ENCODE measurements at regions not wholly inside any gene's neighbourhood (a gene's known extent, or its start where the extent isn't known, plus 50 kb on each side); places are given as distances from the start of the nearest gene placed in this dataset.

GRCh38 chrX:46256875-46257274, 288.3 kb downstream of the ZNF674 start:
- TF ChIP-seq CTCF (IDR thresholded peaks at IDR 0.05; ENCODE audit: insufficient read depth, low read length) (no peak), REST (IDR thresholded peaks at IDR 0.05; ENCODE audit: insufficient replicate concordance, low read depth) (no peak), POLR2AphosphoS5 (IDR thresholded peaks at IDR 0.05; ENCODE audit: low read depth) (no peak)
